ENCODE measurements at regions not wholly inside any gene's neighbourhood (a gene's known extent, or its start where the extent isn't known, plus 50 kb on each side); places are given as distances from the start of the nearest gene placed in this dataset.

DNA sequence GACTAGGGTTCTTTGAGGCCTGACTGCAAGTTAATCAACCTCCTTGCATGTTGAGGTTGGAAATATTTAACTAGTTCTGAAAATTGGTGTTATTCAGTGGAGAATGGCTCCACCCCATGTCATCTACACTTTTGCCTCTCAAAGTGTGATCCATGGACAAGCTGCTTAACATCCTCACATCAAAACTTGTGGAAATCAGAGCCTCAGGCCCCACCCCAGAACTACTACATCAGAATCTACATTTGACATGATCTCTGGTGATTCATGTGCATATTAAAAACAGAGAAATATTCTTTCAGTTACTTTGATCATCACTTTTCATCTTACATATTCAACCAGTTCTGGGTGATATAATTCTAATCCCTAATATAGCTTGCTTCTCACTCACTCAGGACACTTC, 632.9 kb downstream of the ARL4A start:
- H2AFZ ChIP-seq (ENCODE audit: low read length): no peak overlapping the region
- TF ChIP-seq, protein P1, sequence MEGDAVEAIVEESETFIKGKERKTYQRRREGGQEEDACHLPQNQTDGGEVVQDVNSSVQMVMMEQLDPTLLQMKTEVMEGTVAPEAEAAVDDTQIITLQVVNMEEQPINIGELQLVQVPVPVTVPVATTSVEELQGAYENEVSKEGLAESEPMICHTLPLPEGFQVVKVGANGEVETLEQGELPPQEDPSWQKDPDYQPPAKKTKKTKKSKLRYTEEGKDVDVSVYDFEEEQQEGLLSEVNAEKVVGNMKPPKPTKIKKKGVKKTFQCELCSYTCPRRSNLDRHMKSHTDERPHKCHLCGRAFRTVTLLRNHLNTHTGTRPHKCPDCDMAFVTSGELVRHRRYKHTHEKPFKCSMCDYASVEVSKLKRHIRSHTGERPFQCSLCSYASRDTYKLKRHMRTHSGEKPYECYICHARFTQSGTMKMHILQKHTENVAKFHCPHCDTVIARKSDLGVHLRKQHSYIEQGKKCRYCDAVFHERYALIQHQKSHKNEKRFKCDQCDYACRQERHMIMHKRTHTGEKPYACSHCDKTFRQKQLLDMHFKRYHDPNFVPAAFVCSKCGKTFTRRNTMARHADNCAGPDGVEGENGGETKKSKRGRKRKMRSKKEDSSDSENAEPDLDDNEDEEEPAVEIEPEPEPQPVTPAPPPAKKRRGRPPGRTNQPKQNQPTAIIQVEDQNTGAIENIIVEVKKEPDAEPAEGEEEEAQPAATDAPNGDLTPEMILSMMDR (IDR thresholded peaks at IDR 0.05; ENCODE audit: extremely low read depth, low read depth, low read length): no peak
- no peaks in the 10 kb centered on the region for H4K20me1 ChIP-seq (ENCODE audit: insufficient read depth, low read length)
- no peak for DNase-seq (ENCODE audit: insufficient read length, low spot score, missing footprints)
- H3K79me2 ChIP-seq (ENCODE audit: insufficient read depth, low read length): no peaks in the 10 kb centered on the region
- H3K9me3 ChIP-seq (ENCODE audit: low read depth, low read length): no peaks in the 10 kb centered on the region
- no peaks in the 10 kb centered on the region for H3K4me1 ChIP-seq (ENCODE audit: insufficient read depth, low read length)
- no peak overlapping the region for H3K4me3 ChIP-seq (ENCODE audit: insufficient read depth, low read length)
- H3K36me3 ChIP-seq (ENCODE audit: insufficient read depth, low read length): no peaks in the 10 kb centered on the region
- H3K27me3 ChIP-seq (ENCODE audit: insufficient read depth, low read length): no peaks in the 10 kb centered on the region
- H3K27ac ChIP-seq (ENCODE audit: low read depth, low read length): no peak overlapping the region
- H3K4me2 ChIP-seq (ENCODE audit: insufficient read depth, low read length): no peak overlapping the region

DNA sequence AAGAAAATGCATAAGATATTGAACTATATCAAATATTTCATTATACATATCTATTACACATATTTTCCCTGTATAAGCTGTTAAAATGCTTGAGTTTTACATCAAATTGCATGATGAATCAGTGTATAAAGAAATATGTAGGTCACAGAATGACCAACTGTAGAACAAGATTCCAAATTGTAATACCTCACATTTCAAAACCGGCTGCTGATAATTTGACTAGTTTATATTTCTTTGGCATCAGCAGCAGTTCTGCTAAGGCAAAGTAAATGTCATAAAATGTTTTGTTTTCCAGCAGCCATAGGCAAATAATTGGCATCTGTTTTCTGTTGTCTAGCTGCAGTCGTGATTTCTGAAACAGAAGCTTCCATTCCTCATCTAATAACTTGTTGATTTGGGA, 633.9 kb downstream of the ARL4A start:
- Histone ChIP-seq H3K4me3 (ENCODE audit: insufficient read depth, low read length) (no peak overlapping the region), H3K79me2 (ENCODE audit: insufficient read depth, low read length) (no peaks in the 10 kb centered on the region), H3K27me3 (ENCODE audit: insufficient read depth, low read length) (no peaks in the 10 kb centered on the region), H3K27ac (ENCODE audit: low read depth, low read length) (no peak overlapping the region), H3K4me2 (ENCODE audit: insufficient read depth, low read length) (no peak overlapping the region), H3K4me1 (ENCODE audit: insufficient read depth, low read length) (no peaks in the 10 kb centered on the region), H4K20me1 (ENCODE audit: insufficient read depth, low read length) (no peaks in the 10 kb centered on the region), H2AFZ (ENCODE audit: low read length) (no peak overlapping the region), H3K36me3 (ENCODE audit: insufficient read depth, low read length) (no peaks in the 10 kb centered on the region), H3K9me3 (ENCODE audit: low read depth, low read length) (no peaks in the 10 kb centered on the region)
- TF ChIP-seq, protein P1 (IDR thresholded peaks at IDR 0.05; ENCODE audit: extremely low read depth, low read depth, low read length): no peak
- DNase-seq (ENCODE audit: insufficient read length, low spot score, missing footprints): peak; percentile 3

DNA sequence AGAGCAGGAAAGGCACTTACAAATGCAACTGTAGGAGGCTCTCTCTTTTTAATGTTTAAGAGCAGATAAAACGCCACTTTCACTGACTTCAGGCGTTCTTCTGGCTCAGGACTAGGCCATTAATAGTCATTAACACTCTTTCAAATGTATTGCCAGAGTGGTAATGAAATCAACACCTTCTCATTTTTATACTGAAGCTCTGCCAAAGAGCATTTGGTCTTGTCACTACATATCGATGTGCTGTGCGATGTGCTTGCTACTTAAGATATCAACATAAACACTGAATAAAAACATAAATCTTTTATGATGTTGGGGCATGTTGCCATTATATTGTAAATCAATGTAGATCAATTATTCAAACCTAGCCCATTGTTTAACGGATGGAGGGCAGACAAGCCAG, 634.7 kb downstream of the ARL4A start:
- Histone ChIP-seq H3K27me3 (ENCODE audit: insufficient read depth, low read length) (no peaks in the 10 kb centered on the region), H3K4me1 (ENCODE audit: insufficient read depth, low read length) (no peaks in the 10 kb centered on the region), H3K9me3 (ENCODE audit: low read depth, low read length) (no peaks in the 10 kb centered on the region), H3K4me2 (ENCODE audit: insufficient read depth, low read length) (no peak overlapping the region), H3K4me3 (ENCODE audit: insufficient read depth, low read length) (no peak overlapping the region), H3K27ac (ENCODE audit: low read depth, low read length) (no peak overlapping the region), H3K36me3 (ENCODE audit: insufficient read depth, low read length) (no peaks in the 10 kb centered on the region), H3K79me2 (ENCODE audit: insufficient read depth, low read length) (no peaks in the 10 kb centered on the region), H2AFZ (ENCODE audit: low read length) (no peak overlapping the region), H4K20me1 (ENCODE audit: insufficient read depth, low read length) (no peaks in the 10 kb centered on the region)
- no peak for DNase-seq (ENCODE audit: insufficient read length, low spot score, missing footprints)
- TF ChIP-seq, protein P1 (IDR thresholded peaks at IDR 0.05; ENCODE audit: extremely low read depth, low read depth, low read length): no peak

GRCh38 chr7:13327669-13328068, 640.2 kb downstream of the ARL4A start:
- peak overlapping the region; percentile 21 for H3K4me2 ChIP-seq (ENCODE audit: insufficient read depth, low read length)
- no peaks in the 10 kb centered on the region for H3K79me2 ChIP-seq (ENCODE audit: insufficient read depth, low read length)
- no peaks in the 10 kb centered on the region for H4K20me1 ChIP-seq (ENCODE audit: insufficient read depth, low read length)
- no peak for DNase-seq (ENCODE audit: insufficient read length, low spot score, missing footprints)
- no peak overlapping the region for H3K4me3 ChIP-seq (ENCODE audit: insufficient read depth, low read length)
- no peaks in the 10 kb centered on the region for H3K4me1 ChIP-seq (ENCODE audit: insufficient read depth, low read length)
- TF ChIP-seq, protein P1 (IDR thresholded peaks at IDR 0.05; ENCODE audit: extremely low read depth, low read depth, low read length): no peak
- H3K27ac ChIP-seq (ENCODE audit: low read depth, low read length): no peak overlapping the region
- no peaks in the 10 kb centered on the region for H3K27me3 ChIP-seq (ENCODE audit: insufficient read depth, low read length)
- H3K9me3 ChIP-seq (ENCODE audit: low read depth, low read length): no peaks in the 10 kb centered on the region
- no peak overlapping the region for H2AFZ ChIP-seq (ENCODE audit: low read length)
- H3K36me3 ChIP-seq (ENCODE audit: insufficient read depth, low read length): no peaks in the 10 kb centered on the region
